HG03097 (cell line): ENCODE measurements at regions not wholly inside any gene's neighbourhood (a gene's known extent, or its start where the extent isn't known, plus 50 kb on each side); places are given as distances from the start of the nearest gene placed in this dataset.

ENCODE experiments used
- ATAC-seq: cut with Tn5 transposase; IDR thresholded peaks from one replicate; pipeline ENCODE4 v1.9.1; 2021; ENCODE audit not compliant: unreplicated experiment, low FRiP score

GRCh38 chr21:24097181-24097580 is 1510.1 kb downstream of the MRPL39 start:
- ATAC-seq = no peak

- no peak for ATAC-seq
Measured at GRCh38 chr21:24096651-24097050, 1510.6 kb downstream of the MRPL39 start.

- ATAC-seq = no peak
Measured at GRCh38 chr21:24093032-24093431, 1514.2 kb downstream of the MRPL39 start.

- ATAC-seq = no peak
Measured at GRCh38 chr21:24076179-24076578, 1531.1 kb downstream of the MRPL39 start.

GRCh38 chr21:24055696-24056095 is 1551.6 kb downstream of the MRPL39 start:
- no peak for ATAC-seq

GRCh38 chr21:24050231-24050630 is 1557.0 kb downstream of the MRPL39 start:
- ATAC-seq = no peak

- no peak for ATAC-seq
Measured at GRCh38 chr21:24046829-24047443, 1560.3 kb downstream of the MRPL39 start.

- no peak for ATAC-seq
Measured at GRCh38 chr21:24045775-24046215, 1561.5 kb downstream of the MRPL39 start.

- no peak for ATAC-seq
Measured at GRCh38 chr21:24045373-24045772, 1561.9 kb downstream of the MRPL39 start.

GRCh38 chr21:24042687-24043086 is 1564.6 kb downstream of the MRPL39 start:
- no peak for ATAC-seq

- no peak for ATAC-seq
Measured at GRCh38 chr21:24032709-24033232, 1574.5 kb downstream of the MRPL39 start.

GRCh38 chr21:24027396-24027795 is 1579.9 kb downstream of the MRPL39 start:
- no peak for ATAC-seq

- ATAC-seq = no peak
Measured at GRCh38 chr21:24025101-24025500, 1582.2 kb downstream of the MRPL39 start.

- ATAC-seq = no peak
Measured at GRCh38 chr21:24023936-24024335, 1583.3 kb downstream of the MRPL39 start.

GRCh38 chr21:24023402-24023801 is 1583.9 kb downstream of the MRPL39 start:
- no peak for ATAC-seq

GRCh38 chr21:24014381-24014780 is 1592.9 kb downstream of the MRPL39 start:
- ATAC-seq = no peak

- no peak for ATAC-seq
Measured at GRCh38 chr21:24011087-24011486, 1596.2 kb downstream of the MRPL39 start.

- no peak for ATAC-seq
Measured at GRCh38 chr21:24007592-24007991, 1599.7 kb downstream of the MRPL39 start.

- no peak for ATAC-seq
Measured at GRCh38 chr21:23986987-23987386, 1620.3 kb downstream of the MRPL39 start.

GRCh38 chr21:23986214-23986613 is 1621.1 kb downstream of the MRPL39 start:
- no peak for ATAC-seq

GRCh38 chr21:23982546-23982945 is 1624.7 kb downstream of the MRPL39 start:
- ATAC-seq = no peak

- no peak for ATAC-seq
Measured at GRCh38 chr21:23977971-23978370, 1629.3 kb downstream of the MRPL39 start.
